Prostate gland (tissue), 2 donors: ENCODE measurements at regions not wholly inside any gene's neighbourhood (a gene's known extent, or its start where the extent isn't known, plus 50 kb on each side); places are given as distances from the start of the nearest gene placed in this dataset.

Source experiments
- POLR2AphosphoS5 ChIP-seq: sonication (generic); formaldehyde crosslinking; IDR thresholded peaks from one replicate; pipeline ENCODE4 v1.6.1; 2017; ENCODE audit warnings: antibody characterized with exemption
- TF ChIP-seq, protein P1 (sequence below), 4 experiments: fragments of 200-600 bp in 2 of 4; fragments of 450-650 bp in 2 of 4; sonication (generic) in 2 of 4; IDR thresholded peaks; 1 replicate in 3 of 4; 2 replicates in 1 of 4; pipeline ENCODE4 v1.5.1; 2016 to 2019; ENCODE audit warnings: antibody characterized with exemption in 4 of 4, mild to moderate bottlenecking in 2 of 4, moderate library complexity in 2 of 4

DNA sequence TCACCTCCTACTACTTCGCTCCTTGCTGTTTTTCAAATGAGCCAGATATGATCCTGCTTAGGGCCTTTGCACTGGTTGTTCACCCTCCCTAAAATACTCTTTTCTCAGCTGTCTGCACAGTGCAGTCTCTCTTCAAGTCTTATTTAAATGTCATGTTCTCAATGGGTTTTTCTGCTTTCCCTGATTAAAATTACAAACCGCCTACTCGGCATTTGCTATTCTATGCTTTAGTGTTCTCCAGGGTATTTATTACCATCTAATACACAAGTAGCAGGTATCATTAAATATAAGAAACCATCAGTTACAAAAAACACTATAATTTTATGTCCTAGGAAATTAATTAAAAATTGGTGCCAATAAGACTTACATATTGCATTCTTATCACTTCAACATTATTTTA lies 108.0 kb upstream of the TMTC1 start:
- TF ChIP-seq, protein P1, sequence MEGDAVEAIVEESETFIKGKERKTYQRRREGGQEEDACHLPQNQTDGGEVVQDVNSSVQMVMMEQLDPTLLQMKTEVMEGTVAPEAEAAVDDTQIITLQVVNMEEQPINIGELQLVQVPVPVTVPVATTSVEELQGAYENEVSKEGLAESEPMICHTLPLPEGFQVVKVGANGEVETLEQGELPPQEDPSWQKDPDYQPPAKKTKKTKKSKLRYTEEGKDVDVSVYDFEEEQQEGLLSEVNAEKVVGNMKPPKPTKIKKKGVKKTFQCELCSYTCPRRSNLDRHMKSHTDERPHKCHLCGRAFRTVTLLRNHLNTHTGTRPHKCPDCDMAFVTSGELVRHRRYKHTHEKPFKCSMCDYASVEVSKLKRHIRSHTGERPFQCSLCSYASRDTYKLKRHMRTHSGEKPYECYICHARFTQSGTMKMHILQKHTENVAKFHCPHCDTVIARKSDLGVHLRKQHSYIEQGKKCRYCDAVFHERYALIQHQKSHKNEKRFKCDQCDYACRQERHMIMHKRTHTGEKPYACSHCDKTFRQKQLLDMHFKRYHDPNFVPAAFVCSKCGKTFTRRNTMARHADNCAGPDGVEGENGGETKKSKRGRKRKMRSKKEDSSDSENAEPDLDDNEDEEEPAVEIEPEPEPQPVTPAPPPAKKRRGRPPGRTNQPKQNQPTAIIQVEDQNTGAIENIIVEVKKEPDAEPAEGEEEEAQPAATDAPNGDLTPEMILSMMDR (IDR thresholded peaks at IDR 0.05), result no peak
- TF ChIP-seq POLR2AphosphoS5, result no peak
